Dendritic cell treated with granulocyte-macrophage colony-stimulating factor and Interleukin-4, amounts not matched to agents 40 ng/mL and 50 ng/mL, for 4 days (primary cell): ENCODE measurements at regions not wholly inside any gene's neighbourhood (a gene's known extent, or its start where the extent isn't known, plus 50 kb on each side); places are given as distances from the start of the nearest gene placed in this dataset.

Source experiments
- H3K27ac Mint-ChIP-seq: one replicate; pipeline ENCODE4 v1.8.0; 2022; ENCODE audit warnings: mild to moderate bottlenecking, mixed read lengths
- H3K27me3 Mint-ChIP-seq: one replicate; pipeline ENCODE4 v1.8.0; 2022; ENCODE audit warnings: mild to moderate bottlenecking, mixed read lengths
- H3K36me3 Mint-ChIP-seq: one replicate; pipeline ENCODE4 v1.8.0; 2022; ENCODE audit warnings: low read depth, mixed read lengths
- H3K4me1 Mint-ChIP-seq: one replicate; pipeline ENCODE4 v1.8.0; 2022; ENCODE audit warnings: low read depth, mixed read lengths
- H3K4me3 Mint-ChIP-seq: one replicate; pipeline ENCODE4 v1.8.0; 2022; ENCODE audit warnings: mild to moderate bottlenecking, moderate library complexity, mixed read lengths
- H3K9me3 Mint-ChIP-seq: one replicate; pipeline ENCODE4 v1.8.0; 2022; ENCODE audit warnings: mixed read lengths
- intact Hi-C: fragments of 100-400 bp; cut with micrococcal nuclease; formaldehyde crosslinking; loops from one replicate; pipeline ENCODE4 v1.15.0; 2022

DNA sequence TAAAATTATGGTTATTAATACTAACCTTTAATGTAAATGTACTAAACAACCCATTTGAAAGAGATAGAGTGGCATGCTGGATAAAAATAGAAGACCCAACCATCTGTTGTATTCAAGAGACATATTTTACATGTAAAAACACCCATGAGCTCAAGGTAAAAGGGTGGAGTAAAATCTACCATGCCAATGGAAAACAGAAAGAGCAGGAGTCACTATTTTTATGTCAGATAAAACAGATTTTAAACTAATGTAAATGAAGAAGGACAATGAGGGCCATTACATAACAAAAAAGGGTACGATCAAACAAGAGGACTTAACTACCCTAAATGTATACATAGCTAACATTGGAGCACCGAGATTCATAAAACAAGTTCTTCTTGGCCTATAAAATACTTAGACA lies 66.3 kb downstream of the ITM2A start:
- Mint-ChIP-seq H3K36me3 (no peaks in the 10 kb centered on the region), H3K27me3 (no peaks in the 10 kb centered on the region)
- intact Hi-C loops, result no loop called here

DNA sequence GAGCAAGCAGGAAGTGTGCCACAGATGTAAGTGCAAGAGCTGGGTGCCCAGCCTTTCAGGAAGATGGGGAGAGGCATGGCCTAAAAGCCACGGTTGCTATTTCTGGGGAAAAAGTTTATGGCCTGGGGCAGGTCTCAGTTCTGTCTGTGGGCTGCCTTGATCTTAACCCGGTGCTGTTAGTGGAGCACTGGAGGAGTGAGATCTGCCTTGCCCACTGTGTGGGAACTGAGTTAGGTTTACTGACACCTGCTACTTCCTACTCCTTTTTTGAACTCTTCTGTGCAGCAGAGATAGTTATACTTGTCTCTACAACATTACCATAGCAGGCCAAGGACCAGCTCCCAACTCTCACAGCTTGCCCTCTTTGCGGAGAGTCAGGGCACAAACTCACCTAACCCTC lies 76.5 kb downstream of the ITM2A start:
- no peaks in the 10 kb centered on the region for H3K4me1 Mint-ChIP-seq
- no peak overlapping the region for H3K27ac Mint-ChIP-seq
- H3K36me3 Mint-ChIP-seq, result no peaks in the 10 kb centered on the region
- no peaks in the 10 kb centered on the region for H3K9me3 Mint-ChIP-seq
- intact Hi-C loops, result no loop called here
- H3K27me3 Mint-ChIP-seq, result no peaks in the 10 kb centered on the region
- H3K4me3 Mint-ChIP-seq, result no peak overlapping the region

More for the DNA sequence above, 66.3 kb downstream of the ITM2A start:
- Mint-ChIP-seq H3K4me1 (no peaks in the 10 kb centered on the region), H3K27ac (no peak overlapping the region), H3K9me3 (no peaks in the 10 kb centered on the region), H3K4me3 (no peak overlapping the region)

DNA sequence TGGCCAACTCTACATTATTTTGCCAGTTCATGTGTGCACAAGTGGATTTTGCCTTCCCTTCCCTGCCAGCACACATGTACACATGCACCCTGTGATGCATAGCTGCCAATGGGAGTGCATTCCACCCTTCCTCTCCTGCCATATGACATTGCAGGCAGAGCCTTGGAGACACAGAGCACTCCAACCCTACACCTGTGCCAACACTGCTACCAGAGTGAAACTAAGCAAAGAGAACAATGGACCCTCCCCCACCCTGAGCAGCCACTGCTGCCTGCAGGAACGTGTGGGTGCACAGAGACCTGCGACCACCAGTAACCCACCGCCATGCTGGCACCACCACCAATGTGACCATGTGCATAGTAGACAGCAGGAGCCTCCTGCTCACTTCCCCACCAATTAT lies 78.4 kb downstream of the ITM2A start:
- Mint-ChIP-seq H3K9me3 (no peaks in the 10 kb centered on the region), H3K36me3 (no peaks in the 10 kb centered on the region), H3K4me1 (no peaks in the 10 kb centered on the region), H3K27me3 (no peaks in the 10 kb centered on the region), H3K4me3 (no peak overlapping the region), H3K27ac (no peak overlapping the region)
- intact Hi-C loops, result no loop called here

DNA sequence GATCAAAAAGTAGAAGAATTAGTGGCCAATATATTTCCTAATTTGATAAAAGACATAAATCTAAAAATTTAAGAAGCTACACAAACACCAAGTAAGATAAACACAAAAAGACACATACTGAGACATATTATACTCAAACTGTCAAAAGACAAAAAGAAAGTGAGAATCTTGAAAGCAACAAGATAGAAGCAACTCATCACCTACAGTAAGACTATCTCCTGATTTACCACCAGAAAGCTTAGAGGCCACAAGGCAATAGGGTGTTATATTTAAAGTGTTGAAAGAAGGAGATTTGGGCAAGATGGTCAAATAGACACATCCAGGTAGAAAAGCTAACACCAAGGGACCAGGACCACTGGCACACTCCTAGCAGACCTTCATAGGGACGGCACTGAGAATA lies 79.4 kb downstream of the ITM2A start:
- H3K4me3 Mint-ChIP-seq, result no peak overlapping the region
- H3K9me3 Mint-ChIP-seq, result no peaks in the 10 kb centered on the region
- no peak overlapping the region for H3K27ac Mint-ChIP-seq
- no peaks in the 10 kb centered on the region for H3K27me3 Mint-ChIP-seq
- no peaks in the 10 kb centered on the region for H3K4me1 Mint-ChIP-seq
- no peaks in the 10 kb centered on the region for H3K36me3 Mint-ChIP-seq
- intact Hi-C loops, result no loop called here

DNA sequence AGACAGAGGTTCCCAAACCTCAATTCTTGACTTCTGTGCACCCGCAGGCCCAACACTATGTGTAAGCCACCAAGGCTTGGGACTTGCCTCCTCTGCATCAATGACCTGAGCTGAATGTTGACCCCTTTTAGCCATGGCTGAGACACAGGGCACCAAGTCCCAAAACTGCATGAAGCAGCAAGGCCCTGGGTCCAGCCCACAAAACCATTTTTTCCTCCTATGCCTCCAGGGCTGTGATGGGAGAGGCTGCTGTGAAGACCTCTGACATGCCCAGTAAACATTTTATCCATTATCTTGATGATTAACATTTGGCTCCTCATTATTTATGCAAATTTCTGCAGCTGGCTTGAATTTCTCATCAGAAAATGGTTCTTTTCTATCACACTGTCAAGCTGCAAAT lies 85.4 kb downstream of the ITM2A start:
- Mint-ChIP-seq H3K9me3 (no peaks in the 10 kb centered on the region), H3K27ac (no peak overlapping the region), H3K36me3 (no peaks in the 10 kb centered on the region), H3K4me3 (no peak overlapping the region), H3K27me3 (no peaks in the 10 kb centered on the region), H3K4me1 (no peaks in the 10 kb centered on the region)
- intact Hi-C loops, result no loop called here

DNA sequence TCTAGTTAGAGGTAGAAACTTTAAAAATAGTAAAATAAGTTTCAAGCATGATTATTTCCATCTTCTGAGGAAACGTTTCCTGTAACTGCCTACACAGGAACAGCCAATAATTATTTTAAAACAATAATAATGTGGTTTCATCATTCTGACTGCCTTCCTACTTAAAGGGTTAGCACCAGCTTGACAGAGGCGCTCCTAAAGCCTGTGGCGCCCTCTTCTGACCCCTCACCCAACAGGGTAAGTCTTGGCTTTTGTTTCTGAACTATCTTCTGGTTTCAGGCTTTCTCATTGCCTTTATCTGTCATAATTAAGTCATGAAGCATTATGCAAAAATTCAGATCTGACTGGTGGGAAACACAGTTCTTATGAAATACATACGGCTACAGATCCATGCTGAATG lies 96.7 kb downstream of the ITM2A start:
- Mint-ChIP-seq H3K27me3 (no peaks in the 10 kb centered on the region), H3K4me1 (no peaks in the 10 kb centered on the region), H3K36me3 (no peaks in the 10 kb centered on the region), H3K4me3 (no peak overlapping the region), H3K27ac (no peak overlapping the region), H3K9me3 (no peaks in the 10 kb centered on the region)
- intact Hi-C loops, result loop anchor here (5.0 kb wide), 1 partner anchor 713 kb away; no protein-coding TSS in a partner anchor

DNA sequence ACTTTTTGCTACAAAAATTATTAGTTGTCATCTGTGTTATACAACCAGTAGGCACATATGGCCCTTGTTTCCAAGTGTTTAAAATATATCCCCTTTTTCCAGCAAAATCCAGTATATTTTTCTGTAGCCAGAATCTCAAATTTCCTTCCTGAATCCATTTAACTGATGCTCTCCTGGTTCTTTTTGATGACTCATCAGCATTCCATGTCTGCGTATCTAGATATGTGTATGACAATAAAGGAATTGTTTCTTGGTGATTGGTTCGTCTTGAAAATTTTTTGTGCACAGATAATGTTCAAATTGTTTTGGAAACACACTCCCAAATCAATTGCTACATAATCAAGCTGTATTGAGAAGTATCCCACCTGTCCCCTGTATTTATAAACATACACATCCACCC lies 98.3 kb downstream of the ITM2A start:
- intact Hi-C loops, result no loop called here
- Mint-ChIP-seq H3K27me3 (no peaks in the 10 kb centered on the region), H3K4me3 (no peak overlapping the region), H3K4me1 (no peaks in the 10 kb centered on the region), H3K27ac (no peak overlapping the region), H3K36me3 (no peaks in the 10 kb centered on the region), H3K9me3 (no peaks in the 10 kb centered on the region)

- no peaks in the 10 kb centered on the region for H3K4me1 Mint-ChIP-seq
- no peaks in the 10 kb centered on the region for H3K36me3 Mint-ChIP-seq
- H3K27ac Mint-ChIP-seq, result no peak overlapping the region
- intact Hi-C loops, result no loop called here
- H3K27me3 Mint-ChIP-seq, result no peaks in the 10 kb centered on the region
- no peak overlapping the region for H3K4me3 Mint-ChIP-seq
- H3K9me3 Mint-ChIP-seq, result no peaks in the 10 kb centered on the region
Measured at GRCh38 chrX:79266702-79267101, 100.4 kb downstream of the ITM2A start.

DNA sequence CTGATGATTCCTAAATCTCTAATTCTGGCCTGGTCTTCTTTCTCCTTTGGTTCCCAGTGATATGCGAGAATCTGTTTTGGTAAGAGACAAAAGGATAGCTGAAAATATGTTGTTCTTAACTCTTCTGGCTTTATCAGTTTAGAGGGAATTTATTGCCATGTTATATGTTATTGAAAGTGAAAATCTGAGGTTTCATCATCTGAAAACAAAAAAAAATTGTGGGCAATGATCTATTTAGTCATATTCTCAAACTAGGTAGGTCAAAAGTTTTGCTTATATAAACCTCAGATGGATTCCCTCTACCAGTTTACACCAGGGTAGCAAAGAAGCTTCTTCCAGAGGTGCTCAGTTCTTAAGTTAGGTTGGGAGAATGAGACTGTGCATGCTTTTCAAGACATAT lies 103.6 kb downstream of the ITM2A start:
- Mint-ChIP-seq H3K4me3 (no peak overlapping the region), H3K27ac (no peak overlapping the region), H3K9me3 (no peaks in the 10 kb centered on the region), H3K4me1 (no peaks in the 10 kb centered on the region), H3K36me3 (no peaks in the 10 kb centered on the region), H3K27me3 (no peaks in the 10 kb centered on the region)
- intact Hi-C loops, result no loop called here

DNA sequence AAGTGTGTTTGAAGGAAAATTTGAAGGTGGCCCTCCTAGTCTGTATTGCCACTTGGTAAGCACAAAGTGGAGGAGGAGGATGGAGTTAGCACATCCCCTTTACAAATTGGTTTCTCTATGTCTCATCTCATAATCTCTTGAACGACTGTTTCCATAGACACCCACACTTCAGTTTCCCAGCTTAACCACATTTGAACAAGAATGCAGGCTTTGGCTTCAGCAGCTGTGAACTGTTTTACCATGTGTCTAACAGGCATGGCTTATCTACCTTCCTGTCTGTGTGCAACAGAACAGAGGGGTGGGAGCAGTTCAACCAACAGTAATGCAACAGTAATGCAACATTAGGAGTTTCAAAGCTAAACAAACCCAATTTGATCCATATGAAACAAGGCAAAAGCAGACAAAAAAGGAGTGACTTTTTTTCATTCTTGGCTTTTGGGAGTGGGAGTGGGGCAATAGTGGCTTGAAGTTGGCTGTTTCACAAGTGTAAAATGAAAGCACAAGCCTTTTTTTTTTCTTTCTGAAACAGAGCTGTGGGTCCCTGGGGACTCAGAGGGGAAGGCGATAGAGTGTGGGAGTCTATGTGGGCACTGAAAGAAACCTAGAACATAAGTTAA lies 108.0 kb downstream of the ITM2A start:
- no peak overlapping the region for H3K4me3 Mint-ChIP-seq
- no peak overlapping the region for H3K27ac Mint-ChIP-seq
- H3K36me3 Mint-ChIP-seq, result no peaks in the 10 kb centered on the region
- H3K9me3 Mint-ChIP-seq, result no peaks in the 10 kb centered on the region
- intact Hi-C loops, result no loop called here
- H3K4me1 Mint-ChIP-seq, result no peaks in the 10 kb centered on the region
- H3K27me3 Mint-ChIP-seq, result no peaks in the 10 kb centered on the region

- Mint-ChIP-seq H3K4me1 (no peaks in the 10 kb centered on the region), H3K27ac (no peak overlapping the region)
Measured at GRCh38 chrX:79243691-79244090, 99.2 kb downstream of the GPR174 start.

DNA sequence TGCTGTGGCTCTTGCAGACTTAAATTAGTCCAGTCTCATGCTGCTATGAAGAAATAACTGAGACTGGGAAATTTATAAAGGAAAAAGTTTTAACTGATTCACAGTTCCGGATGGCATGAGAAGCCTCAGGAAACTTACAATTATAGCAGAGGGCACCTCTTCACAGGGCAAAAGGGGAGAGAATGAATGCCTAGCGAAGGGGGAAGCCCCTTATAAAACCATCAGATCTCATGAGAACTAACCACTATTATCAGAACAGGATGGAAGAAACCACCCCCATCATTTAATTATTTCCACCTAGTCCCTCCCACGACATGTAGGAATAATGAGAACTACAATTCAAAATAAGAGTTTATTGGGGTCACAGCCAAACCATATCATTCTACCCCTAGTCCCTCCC lies 91.4 kb downstream of the GPR174 start:
- no peaks in the 10 kb centered on the region for H3K27me3 Mint-ChIP-seq
- no peaks in the 10 kb centered on the region for H3K36me3 Mint-ChIP-seq
- no peak overlapping the region for H3K4me3 Mint-ChIP-seq
- no peaks in the 10 kb centered on the region for H3K4me1 Mint-ChIP-seq
- no peak overlapping the region for H3K27ac Mint-ChIP-seq
- no peaks in the 10 kb centered on the region for H3K9me3 Mint-ChIP-seq
- intact Hi-C loops, result no loop called here

More at GRCh38 chrX:79243691-79244090, 99.2 kb downstream of the GPR174 start:
- no peaks in the 10 kb centered on the region for H3K36me3 Mint-ChIP-seq
- H3K27me3 Mint-ChIP-seq, result no peaks in the 10 kb centered on the region
- H3K9me3 Mint-ChIP-seq, result no peaks in the 10 kb centered on the region
- H3K4me3 Mint-ChIP-seq, result no peak overlapping the region
- intact Hi-C loops, result no loop called here

GRCh38 chrX:79231662-79232061 lies 87.2 kb downstream of the GPR174 start:
- Mint-ChIP-seq H3K27me3 (no peaks in the 10 kb centered on the region), H3K4me1 (no peaks in the 10 kb centered on the region), H3K36me3 (no peaks in the 10 kb centered on the region), H3K4me3 (no peak overlapping the region), H3K9me3 (no peaks in the 10 kb centered on the region), H3K27ac (no peak overlapping the region)
- intact Hi-C loops, result no loop called here
